ENCODE measurements at regions not wholly inside any gene's neighbourhood (a gene's known extent, or its start where the extent isn't known, plus 50 kb on each side); places are given as distances from the start of the nearest gene placed in this dataset.

- intact Hi-C loops (cut with micrococcal nuclease; ENCODE audit: unreplicated experiment) = no loop called here
- Histone ChIP-seq H3K36me3 (ENCODE audit: insufficient read depth, low read length, poor library complexity, severe bottlenecking) (no peaks in the 10 kb centered on the region), H3K4me3 (ENCODE audit: low read depth, low read length, poor library complexity, severe bottlenecking) (no peak overlapping the region), H3K27me3 (replicated peaks; ENCODE audit: insufficient read depth, low read depth, low read length, poor library complexity) (no peaks in the 10 kb centered on the region), H3K9me3 (ENCODE audit: low read depth, low read length, poor library complexity, severe bottlenecking) (no peaks in the 10 kb centered on the region), H3K4me1 (ENCODE audit: insufficient read depth, low read length, poor library complexity, severe bottlenecking) (no peaks in the 10 kb centered on the region), H3K27ac (ENCODE audit: low read depth, low read length, poor library complexity, severe bottlenecking) (no peak overlapping the region)
- ChIA-PET CTCF (no interaction called here), POLR2A (ENCODE audit: low non-redundant PET) (no interaction called here)
- TF ChIP-seq CTCF (conservative IDR thresholded peaks at IDR 0.05; ENCODE audit: low read depth, low read length) = no peak
- no peak for TF ChIP-seq EZH2 (IDR thresholded peaks at IDR 0.05; ENCODE audit: borderline replicate concordance, low read depth, low read length, poor library complexity, severe bottlenecking)
- BruUV-seq (replicated peaks) = no TSS peak
- no peak for DNase-seq (ENCODE audit: low spot score)
Observed at GRCh38 chr6:140827593-140827992, 1305.1 kb upstream of the GJE1 start.

- Histone ChIP-seq H3K27me3 (replicated peaks; ENCODE audit: insufficient read depth, low read depth, low read length, poor library complexity) (no peaks in the 10 kb centered on the region), H3K36me3 (ENCODE audit: insufficient read depth, low read length, poor library complexity, severe bottlenecking) (no peaks in the 10 kb centered on the region), H3K27ac (ENCODE audit: low read depth, low read length, poor library complexity, severe bottlenecking) (no peak overlapping the region), H3K4me1 (ENCODE audit: insufficient read depth, low read length, poor library complexity, severe bottlenecking) (no peaks in the 10 kb centered on the region), H3K9me3 (ENCODE audit: low read depth, low read length, poor library complexity, severe bottlenecking) (no peaks in the 10 kb centered on the region), H3K4me3 (ENCODE audit: low read depth, low read length, poor library complexity, severe bottlenecking) (no peak overlapping the region)
- ChIA-PET CTCF (no interaction called here), POLR2A (ENCODE audit: low non-redundant PET) (no interaction called here)
- DNase-seq (ENCODE audit: low spot score) = no peak
- intact Hi-C loops (cut with micrococcal nuclease; ENCODE audit: unreplicated experiment) = no loop called here
- BruUV-seq (replicated peaks) = no TSS peak
- TF ChIP-seq EZH2 (IDR thresholded peaks at IDR 0.05; ENCODE audit: borderline replicate concordance, low read depth, low read length, poor library complexity, severe bottlenecking) (no peak), CTCF (conservative IDR thresholded peaks at IDR 0.05; ENCODE audit: low read depth, low read length) (no peak)
Observed at GRCh38 chr6:140825731-140826130, 1307.0 kb upstream of the GJE1 start.

- BruUV-seq (replicated peaks) = no TSS peak
- TF ChIP-seq CTCF (conservative IDR thresholded peaks at IDR 0.05; ENCODE audit: low read depth, low read length) (no peak), EZH2 (IDR thresholded peaks at IDR 0.05; ENCODE audit: borderline replicate concordance, low read depth, low read length, poor library complexity, severe bottlenecking) (no peak)
- ChIA-PET POLR2A (ENCODE audit: low non-redundant PET) (no interaction called here), CTCF (no interaction called here)
- no peak overlapping the region for H3K4me3 ChIP-seq (ENCODE audit: low read depth, low read length, poor library complexity, severe bottlenecking)
- no peaks in the 10 kb centered on the region for H3K27me3 ChIP-seq (replicated peaks; ENCODE audit: insufficient read depth, low read depth, low read length, poor library complexity)
- DNase-seq (ENCODE audit: low spot score) = no peak
- no peaks in the 10 kb centered on the region for H3K4me1 ChIP-seq (ENCODE audit: insufficient read depth, low read length, poor library complexity, severe bottlenecking)
- H3K9me3 ChIP-seq (ENCODE audit: low read depth, low read length, poor library complexity, severe bottlenecking) = no peaks in the 10 kb centered on the region
- intact Hi-C loops (cut with micrococcal nuclease; ENCODE audit: unreplicated experiment) = no loop called here
- H3K36me3 ChIP-seq (ENCODE audit: insufficient read depth, low read length, poor library complexity, severe bottlenecking) = no peaks in the 10 kb centered on the region
- no peak overlapping the region for H3K27ac ChIP-seq (ENCODE audit: low read depth, low read length, poor library complexity, severe bottlenecking)
Observed at GRCh38 chr6:140824595-140824994, 1308.1 kb upstream of the GJE1 start.

Measured in A673 (cell line).